ENCODE measurements at regions not wholly inside any gene's neighbourhood (a gene's known extent, or its start where the extent isn't known, plus 50 kb on each side); places are given as distances from the start of the nearest gene placed in this dataset.

DNA sequence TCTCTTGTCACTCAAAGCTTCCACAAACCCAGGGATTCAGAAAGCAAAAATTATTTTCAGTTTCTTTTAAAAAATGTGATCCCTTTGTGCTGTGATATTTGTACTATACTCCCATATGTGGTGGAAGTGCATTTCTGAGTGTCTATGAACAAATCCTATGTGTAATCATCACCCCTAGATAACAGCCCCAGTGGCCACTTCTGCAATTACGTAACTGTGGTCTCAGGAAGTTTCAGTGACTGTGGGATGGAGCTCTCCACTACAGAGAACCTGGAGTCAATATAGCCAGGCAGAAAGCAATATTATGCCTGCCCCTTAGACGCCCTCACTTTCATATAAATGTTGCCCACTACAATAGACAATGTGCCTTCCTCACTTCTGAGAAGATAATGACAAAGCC, 1101.7 kb upstream of the GHITM start:
- no peak overlapping the region for H3K4me3 ChIP-seq (ENCODE audit: low read length in 2 of 2)
- H3K9ac ChIP-seq (ENCODE audit: low read depth in 1 of 2, low read length in 2 of 2): no peak overlapping the region
- H3K4me1 ChIP-seq (ENCODE audit: control insufficient read depth in 2 of 2, insufficient read depth in 2 of 2, low read length in 2 of 2): no peaks in the 10 kb centered on the region
- peaks cover 3 to 4% of the 10 kb centered on the region in 2 donors for H3K9me3 ChIP-seq (ENCODE audit: control insufficient read depth in 2 of 2, low read length in 2 of 2)
- H3K36me3 ChIP-seq (ENCODE audit: control insufficient read depth in 2 of 2, insufficient read depth in 2 of 2, low read length in 2 of 2): no peaks in the 10 kb centered on the region
- H3K27ac ChIP-seq (ENCODE audit: low read depth in 2 of 2, low read length in 2 of 2): no peak overlapping the region
- no peaks in the 10 kb centered on the region for H3K27me3 ChIP-seq (ENCODE audit: control insufficient read depth in 2 of 2, insufficient read depth in 2 of 2, low read length in 2 of 2)

DNA sequence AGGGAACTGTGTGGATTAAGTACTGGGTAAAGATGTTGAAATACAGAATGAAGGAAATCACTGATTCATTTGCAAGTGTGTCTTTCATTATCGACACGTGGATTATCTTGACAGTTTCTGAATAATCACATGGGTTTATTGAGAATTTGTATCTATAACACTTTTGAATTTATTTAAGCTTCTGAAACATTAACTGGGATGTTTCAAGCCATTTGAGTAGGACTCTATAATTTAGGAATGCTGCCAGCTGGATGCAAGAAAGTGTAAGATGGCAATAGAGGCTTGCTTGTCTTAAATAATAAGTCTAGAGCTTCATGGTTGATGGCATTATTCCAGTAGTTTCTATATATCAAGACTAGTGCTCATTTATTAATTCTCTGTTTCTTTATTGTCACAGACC, 1100.7 kb upstream of the GHITM start:
- no peak overlapping the region for H3K9ac ChIP-seq (ENCODE audit: low read depth in 1 of 2, low read length in 2 of 2)
- H3K4me1 ChIP-seq (ENCODE audit: control insufficient read depth in 2 of 2, insufficient read depth in 2 of 2, low read length in 2 of 2): no peaks in the 10 kb centered on the region
- peaks cover 3 to 4% of the 10 kb centered on the region in 2 donors for H3K9me3 ChIP-seq (ENCODE audit: control insufficient read depth in 2 of 2, low read length in 2 of 2)
- no peak overlapping the region for H3K27ac ChIP-seq (ENCODE audit: low read depth in 2 of 2, low read length in 2 of 2)
- no peaks in the 10 kb centered on the region for H3K36me3 ChIP-seq (ENCODE audit: control insufficient read depth in 2 of 2, insufficient read depth in 2 of 2, low read length in 2 of 2)
- no peaks in the 10 kb centered on the region for H3K27me3 ChIP-seq (ENCODE audit: control insufficient read depth in 2 of 2, insufficient read depth in 2 of 2, low read length in 2 of 2)
- no peak overlapping the region for H3K4me3 ChIP-seq (ENCODE audit: low read length in 2 of 2)

DNA sequence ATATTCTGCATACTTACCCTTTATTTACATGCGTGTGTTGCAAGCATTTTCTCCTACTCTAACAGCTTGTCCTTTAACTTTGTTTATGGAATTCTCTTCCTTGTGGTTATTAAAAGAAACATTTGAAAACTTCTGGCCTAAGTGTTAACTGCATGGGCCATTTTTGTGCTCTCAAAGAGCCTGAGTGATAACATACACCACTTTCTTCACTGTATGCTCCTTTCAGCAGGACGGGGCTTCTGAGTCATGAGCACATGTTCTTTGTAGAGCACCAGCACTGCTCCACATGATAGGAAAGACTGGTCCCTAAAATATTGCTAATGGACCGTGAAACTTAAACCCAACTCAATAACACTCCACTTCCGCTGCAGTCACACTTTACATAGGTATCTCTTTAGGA, 1093.6 kb upstream of the GHITM start:
- no peak overlapping the region for H3K4me3 ChIP-seq (ENCODE audit: low read length in 2 of 2)
- no peaks in the 10 kb centered on the region for H3K27me3 ChIP-seq (ENCODE audit: control insufficient read depth in 2 of 2, insufficient read depth in 2 of 2, low read length in 2 of 2)
- no peaks in the 10 kb centered on the region for H3K36me3 ChIP-seq (ENCODE audit: control insufficient read depth in 2 of 2, insufficient read depth in 2 of 2, low read length in 2 of 2)
- H3K27ac ChIP-seq (ENCODE audit: low read depth in 2 of 2, low read length in 2 of 2): no peak overlapping the region
- H3K4me1 ChIP-seq (ENCODE audit: control insufficient read depth in 2 of 2, insufficient read depth in 2 of 2, low read length in 2 of 2): no peaks in the 10 kb centered on the region
- H3K9me3 ChIP-seq (ENCODE audit: control insufficient read depth in 2 of 2, low read length in 2 of 2): peaks cover 0 to 2% of the 10 kb centered on the region in 2 donors
- H3K9ac ChIP-seq (ENCODE audit: low read depth in 1 of 2, low read length in 2 of 2): no peak overlapping the region

DNA sequence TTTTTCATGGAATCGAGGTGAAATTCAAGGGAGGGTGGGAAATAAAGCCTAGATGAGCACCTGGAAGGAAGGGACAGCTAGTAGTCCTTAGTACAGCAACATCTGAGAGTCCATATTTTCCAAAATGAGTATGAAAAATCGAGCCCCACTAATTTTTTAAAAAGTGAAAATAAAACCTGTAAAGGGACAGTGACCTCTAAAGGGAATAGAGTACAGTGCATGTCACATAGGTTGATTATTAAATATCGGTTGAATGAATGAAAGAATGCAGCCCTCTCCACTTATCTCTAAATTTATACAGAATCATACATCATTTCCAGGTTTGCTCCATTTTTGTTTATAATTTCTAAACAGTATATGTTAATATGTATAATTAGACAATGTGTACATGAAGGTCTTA, 1088.5 kb upstream of the GHITM start:
- Histone ChIP-seq H3K4me3 (ENCODE audit: low read length in 2 of 2) (no peak overlapping the region), H3K36me3 (ENCODE audit: control insufficient read depth in 2 of 2, insufficient read depth in 2 of 2, low read length in 2 of 2) (no peaks in the 10 kb centered on the region), H3K27me3 (ENCODE audit: control insufficient read depth in 2 of 2, insufficient read depth in 2 of 2, low read length in 2 of 2) (no peaks in the 10 kb centered on the region), H3K27ac (ENCODE audit: low read depth in 2 of 2, low read length in 2 of 2) (no peak overlapping the region), H3K9me3 (ENCODE audit: control insufficient read depth in 2 of 2, low read length in 2 of 2) (peaks cover 0 to 2% of the 10 kb centered on the region in 2 donors), H3K9ac (ENCODE audit: low read depth in 1 of 2, low read length in 2 of 2) (no peak overlapping the region), H3K4me1 (ENCODE audit: control insufficient read depth in 2 of 2, insufficient read depth in 2 of 2, low read length in 2 of 2) (no peaks in the 10 kb centered on the region)

DNA sequence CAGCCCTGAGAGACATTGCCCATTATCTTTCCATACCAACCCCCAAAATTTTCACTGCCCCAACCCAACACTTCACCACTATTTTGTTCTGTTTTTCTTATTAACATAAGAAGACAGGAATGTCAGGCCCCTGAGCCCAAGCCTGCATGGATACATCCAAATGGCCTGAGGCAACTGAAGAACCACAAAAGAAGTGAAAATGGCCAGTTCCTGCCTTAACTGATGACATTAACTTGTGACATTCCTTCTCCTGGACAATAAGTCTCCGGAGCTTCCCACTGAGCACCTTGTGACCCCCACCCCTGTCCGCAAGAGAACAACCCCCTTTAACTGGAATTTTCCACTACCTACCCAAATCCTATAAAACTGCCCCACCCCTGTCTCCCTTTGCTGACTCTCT, 1076.4 kb upstream of the GHITM start:
- Histone ChIP-seq H3K9ac (ENCODE audit: low read depth in 1 of 2, low read length in 2 of 2) (no peak overlapping the region), H3K36me3 (ENCODE audit: control insufficient read depth in 2 of 2, insufficient read depth in 2 of 2, low read length in 2 of 2) (no peaks in the 10 kb centered on the region), H3K27ac (ENCODE audit: low read depth in 2 of 2, low read length in 2 of 2) (no peak overlapping the region)

DNA sequence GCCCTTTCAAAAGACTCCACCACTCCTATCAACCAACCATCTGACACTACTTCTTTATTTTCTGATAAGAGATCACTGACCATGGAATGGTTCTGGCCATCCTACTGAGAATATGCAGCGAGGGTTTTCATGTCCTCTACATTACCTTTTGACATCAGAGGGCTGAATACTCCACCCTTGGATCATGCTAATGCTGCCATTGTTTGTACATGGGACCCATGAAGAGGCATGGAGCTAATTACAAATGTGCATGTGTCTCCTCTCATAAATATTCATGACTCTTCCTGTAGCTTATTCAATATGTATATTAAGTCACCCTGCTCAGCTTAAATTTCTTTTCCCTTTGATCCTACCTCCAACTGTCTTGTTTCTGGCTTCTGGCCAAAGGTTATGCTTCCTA, 1065.8 kb upstream of the GHITM start:
- H3K4me1 ChIP-seq (ENCODE audit: control insufficient read depth in 2 of 2, insufficient read depth in 2 of 2, low read length in 2 of 2): no peaks in the 10 kb centered on the region
- no peak overlapping the region for H3K4me3 ChIP-seq (ENCODE audit: low read length in 2 of 2)
- no peaks in the 10 kb centered on the region for H3K9me3 ChIP-seq (ENCODE audit: control insufficient read depth in 2 of 2, low read length in 2 of 2)
- no peaks in the 10 kb centered on the region for H3K27me3 ChIP-seq (ENCODE audit: control insufficient read depth in 2 of 2, insufficient read depth in 2 of 2, low read length in 2 of 2)
- H3K36me3 ChIP-seq (ENCODE audit: control insufficient read depth in 2 of 2, insufficient read depth in 2 of 2, low read length in 2 of 2): no peaks in the 10 kb centered on the region
- H3K27ac ChIP-seq (ENCODE audit: low read depth in 2 of 2, low read length in 2 of 2): no peak overlapping the region
- H3K9ac ChIP-seq (ENCODE audit: low read depth in 1 of 2, low read length in 2 of 2): no peak overlapping the region

More for the DNA sequence above, 1076.4 kb upstream of the GHITM start:
- Histone ChIP-seq H3K4me3 (ENCODE audit: low read length in 2 of 2) (no peak overlapping the region), H3K4me1 (ENCODE audit: control insufficient read depth in 2 of 2, insufficient read depth in 2 of 2, low read length in 2 of 2) (no peaks in the 10 kb centered on the region), H3K27me3 (ENCODE audit: control insufficient read depth in 2 of 2, insufficient read depth in 2 of 2, low read length in 2 of 2) (no peaks in the 10 kb centered on the region), H3K9me3 (ENCODE audit: control insufficient read depth in 2 of 2, low read length in 2 of 2) (no peaks in the 10 kb centered on the region)

DNA sequence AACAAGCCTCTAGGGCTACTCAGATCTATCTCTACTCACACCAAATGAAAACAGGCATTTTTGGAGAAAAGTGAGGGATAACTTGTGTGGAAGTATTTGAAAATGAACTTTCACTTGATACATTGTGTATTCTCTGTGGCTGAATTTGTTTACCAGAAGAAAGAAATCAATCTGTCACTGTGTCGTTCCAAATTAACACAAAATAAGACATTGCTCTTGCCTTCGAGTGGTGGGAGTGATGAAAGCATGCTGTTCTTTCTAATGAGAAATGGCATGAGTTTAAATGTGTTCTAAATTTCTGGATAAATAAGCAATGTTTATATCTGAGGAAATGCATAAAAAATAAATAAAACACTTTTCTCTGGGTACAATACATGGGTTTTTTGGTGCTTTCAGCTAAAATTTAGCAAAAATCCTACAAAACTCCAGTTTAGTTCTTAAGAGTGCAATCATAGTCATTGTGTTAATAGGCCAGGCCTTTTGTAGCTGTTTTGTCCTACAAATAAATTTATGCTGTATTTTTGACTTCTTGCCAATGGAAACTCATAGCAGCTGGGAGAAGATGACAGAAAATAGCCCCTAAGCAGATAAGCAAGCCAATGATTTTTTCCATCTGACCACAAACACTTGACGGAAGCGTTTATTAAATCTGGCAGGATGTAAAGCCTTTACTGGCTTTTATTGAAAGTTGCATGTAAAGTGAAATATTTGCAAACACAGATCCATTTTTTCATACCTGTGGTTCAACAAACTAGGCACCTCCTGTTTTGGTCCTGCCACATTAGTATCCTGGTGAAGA, 1064.1 kb upstream of the GHITM start:
- peaks cover 0 to 2% of the 10 kb centered on the region in 2 donors for H3K9me3 ChIP-seq (ENCODE audit: control insufficient read depth in 2 of 2, low read length in 2 of 2)
- H3K27ac ChIP-seq (ENCODE audit: low read depth in 2 of 2, low read length in 2 of 2): no peak overlapping the region
- no peaks in the 10 kb centered on the region for H3K27me3 ChIP-seq (ENCODE audit: control insufficient read depth in 2 of 2, insufficient read depth in 2 of 2, low read length in 2 of 2)
- H3K4me3 ChIP-seq (ENCODE audit: low read length in 2 of 2): no peak overlapping the region
- H3K4me1 ChIP-seq (ENCODE audit: control insufficient read depth in 2 of 2, insufficient read depth in 2 of 2, low read length in 2 of 2): no peaks in the 10 kb centered on the region
- H3K36me3 ChIP-seq (ENCODE audit: control insufficient read depth in 2 of 2, insufficient read depth in 2 of 2, low read length in 2 of 2): no peaks in the 10 kb centered on the region
- no peak overlapping the region for H3K9ac ChIP-seq (ENCODE audit: low read depth in 1 of 2, low read length in 2 of 2)

DNA sequence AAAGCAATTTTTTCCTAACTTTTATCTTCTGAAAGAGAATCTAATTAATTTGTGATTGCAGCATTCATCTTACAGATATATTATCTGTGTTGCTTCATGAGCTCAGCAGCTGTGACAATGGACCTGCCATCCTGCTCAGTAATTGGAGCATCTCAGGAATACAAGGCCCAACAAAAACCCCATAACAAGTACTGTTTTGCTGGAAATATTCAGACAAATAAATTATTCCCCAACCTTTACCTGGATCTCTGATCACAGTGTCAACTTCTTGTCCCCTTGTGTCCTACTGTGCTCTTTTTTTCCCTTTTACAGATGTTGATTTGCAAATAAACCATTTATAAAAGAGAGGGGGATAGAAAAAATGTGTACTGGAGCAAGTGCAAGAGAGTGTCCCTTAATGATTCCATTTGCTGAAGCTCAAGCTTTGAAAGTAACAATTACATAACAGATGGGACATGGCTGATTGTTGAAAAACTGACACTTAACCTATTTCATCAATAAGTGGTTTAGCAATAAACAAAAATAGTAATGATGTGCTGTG, 1063.4 kb upstream of the GHITM start:
- no peak overlapping the region for H3K27ac ChIP-seq (ENCODE audit: low read depth in 2 of 2, low read length in 2 of 2)
- H3K9me3 ChIP-seq (ENCODE audit: control insufficient read depth in 2 of 2, low read length in 2 of 2): peaks cover 0 to 2% of the 10 kb centered on the region in 2 donors
- no peaks in the 10 kb centered on the region for H3K4me1 ChIP-seq (ENCODE audit: control insufficient read depth in 2 of 2, insufficient read depth in 2 of 2, low read length in 2 of 2)
- no peak overlapping the region for H3K4me3 ChIP-seq (ENCODE audit: low read length in 2 of 2)
- no peak overlapping the region for H3K9ac ChIP-seq (ENCODE audit: low read depth in 1 of 2, low read length in 2 of 2)
- H3K27me3 ChIP-seq (ENCODE audit: control insufficient read depth in 2 of 2, insufficient read depth in 2 of 2, low read length in 2 of 2): no peaks in the 10 kb centered on the region
- H3K36me3 ChIP-seq (ENCODE audit: control insufficient read depth in 2 of 2, insufficient read depth in 2 of 2, low read length in 2 of 2): no peaks in the 10 kb centered on the region

DNA sequence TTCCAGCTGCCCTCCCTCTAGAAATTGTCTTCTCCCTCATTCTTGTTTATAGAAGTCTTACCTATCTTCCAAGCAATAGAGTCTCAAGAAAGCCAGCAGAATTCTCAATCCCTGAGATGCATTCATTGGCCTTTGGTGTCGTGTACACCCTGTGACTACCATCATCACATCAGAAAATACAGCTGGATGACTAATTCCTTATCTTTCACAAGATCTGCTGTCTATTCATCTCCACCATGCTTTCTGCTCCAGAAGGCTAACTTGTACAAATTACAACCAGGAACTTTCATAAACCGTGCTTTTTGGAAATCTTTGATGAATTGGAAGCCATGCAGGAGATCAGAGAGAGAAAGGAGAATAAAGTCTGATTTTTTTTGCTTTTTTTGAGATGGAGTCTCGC, 1062.9 kb upstream of the GHITM start:
- Histone ChIP-seq H3K27me3 (ENCODE audit: control insufficient read depth in 2 of 2, insufficient read depth in 2 of 2, low read length in 2 of 2) (no peaks in the 10 kb centered on the region), H3K4me1 (ENCODE audit: control insufficient read depth in 2 of 2, insufficient read depth in 2 of 2, low read length in 2 of 2) (no peaks in the 10 kb centered on the region), H3K9me3 (ENCODE audit: control insufficient read depth in 2 of 2, low read length in 2 of 2) (peaks cover 0 to 2% of the 10 kb centered on the region in 2 donors), H3K4me3 (ENCODE audit: low read length in 2 of 2) (no peak overlapping the region), H3K27ac (ENCODE audit: low read depth in 2 of 2, low read length in 2 of 2) (no peak overlapping the region), H3K9ac (ENCODE audit: low read depth in 1 of 2, low read length in 2 of 2) (no peak overlapping the region), H3K36me3 (ENCODE audit: control insufficient read depth in 2 of 2, insufficient read depth in 2 of 2, low read length in 2 of 2) (no peaks in the 10 kb centered on the region)

DNA sequence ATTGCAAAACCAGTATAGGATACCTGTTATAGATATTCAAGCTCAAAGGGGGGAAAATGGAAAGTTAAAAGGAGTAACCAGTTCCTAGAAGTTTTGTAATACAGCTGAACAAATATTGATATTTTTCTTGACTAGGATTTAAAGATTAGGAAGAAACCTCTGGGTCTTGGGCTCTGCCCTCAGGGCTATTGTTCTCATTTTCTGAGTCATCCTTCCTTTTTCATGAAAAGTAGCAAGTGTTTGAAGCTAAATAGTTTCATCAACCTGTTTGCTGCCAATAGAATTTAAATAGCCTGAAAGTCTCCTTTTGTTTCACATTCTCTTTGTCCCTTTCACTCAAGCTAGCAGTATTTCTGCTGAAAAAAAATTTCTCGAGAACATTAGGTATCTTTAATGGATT, 1061.1 kb upstream of the GHITM start:
- no peaks in the 10 kb centered on the region for H3K36me3 ChIP-seq (ENCODE audit: control insufficient read depth in 2 of 2, insufficient read depth in 2 of 2, low read length in 2 of 2)
- no peak overlapping the region for H3K27ac ChIP-seq (ENCODE audit: low read depth in 2 of 2, low read length in 2 of 2)
- H3K4me3 ChIP-seq (ENCODE audit: low read length in 2 of 2): no peak overlapping the region
- H3K27me3 ChIP-seq (ENCODE audit: control insufficient read depth in 2 of 2, insufficient read depth in 2 of 2, low read length in 2 of 2): no peaks in the 10 kb centered on the region
- no peaks in the 10 kb centered on the region for H3K4me1 ChIP-seq (ENCODE audit: control insufficient read depth in 2 of 2, insufficient read depth in 2 of 2, low read length in 2 of 2)
- peaks cover 0 to 2% of the 10 kb centered on the region in 2 donors for H3K9me3 ChIP-seq (ENCODE audit: control insufficient read depth in 2 of 2, low read length in 2 of 2)
- H3K9ac ChIP-seq (ENCODE audit: low read depth in 1 of 2, low read length in 2 of 2): no peak overlapping the region

All from mucosa of rectum (tissue), 2 donors.